ENCODE measurements at regions not wholly inside any gene's neighbourhood (a gene's known extent, or its start where the extent isn't known, plus 50 kb on each side); places are given as distances from the start of the nearest gene placed in this dataset.

DNA sequence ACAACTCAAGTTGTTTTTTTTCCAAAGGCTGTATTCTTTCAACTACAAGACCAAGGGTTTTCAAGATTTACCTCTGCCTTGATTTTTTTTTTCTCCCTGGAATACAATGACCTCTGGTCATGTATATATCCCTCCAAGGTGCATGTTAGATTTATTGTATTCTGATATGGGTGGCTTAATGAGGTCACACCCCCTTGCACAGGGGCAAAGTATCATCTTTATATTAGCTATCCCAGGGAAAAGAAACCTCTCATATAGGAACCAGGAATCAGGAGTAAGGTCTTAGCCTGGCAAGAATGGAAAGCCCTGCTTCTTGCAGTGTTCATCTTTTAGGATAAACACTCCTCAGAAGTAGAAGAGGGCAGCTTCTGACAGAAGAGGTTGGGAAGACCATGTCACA lies 516.9 kb upstream of the TENM4 start:
- Histone ChIP-seq H4K91ac (ENCODE audit: low read depth, low read length) (no peak overlapping the region), H4K8ac (ENCODE audit: low read depth, low read length) (no peak overlapping the region), H3K36me3 (ENCODE audit: control insufficient read depth in 1 of 2, insufficient read depth in 2 of 2, low read length in 2 of 2) (no peaks in the 10 kb centered on the region), H3K79me1 (ENCODE audit: low read length) (no peaks in the 10 kb centered on the region), H3K27me3 (ENCODE audit: insufficient read depth, low read length) (no peaks in the 10 kb centered on the region), H2BK5ac (ENCODE audit: low read depth, low read length, poor library complexity) (no peak overlapping the region), H3K23ac (ENCODE audit: low read length) (no peak overlapping the region), H3K27ac (ENCODE audit: low read depth, low read length) (no peak overlapping the region), H4K12ac (ENCODE audit: low read depth, low read length) (no peak overlapping the region), H2BK12ac (ENCODE audit: low read length) (no peak overlapping the region), H3K9me3 (ENCODE audit: insufficient read depth, low read depth, low read length) (peaks cover 2% of the 10 kb centered on the region), H3K9ac (ENCODE audit: low read length) (no peak overlapping the region), H2BK120ac (ENCODE audit: insufficient read depth, low read length, poor library complexity) (no peak overlapping the region), H3K79me2 (ENCODE audit: control insufficient read depth, insufficient read depth, low read length, poor library complexity) (no peaks in the 10 kb centered on the region), H3K4me3 (ENCODE audit: low read depth, low read length) (no peak overlapping the region), H3K4me2 (ENCODE audit: low read length) (no peak overlapping the region), H3K14ac (ENCODE audit: low read length) (no peak overlapping the region), H3K18ac (ENCODE audit: low read length) (no peak overlapping the region), H2AK5ac (ENCODE audit: low read length) (no peak overlapping the region), H3K4me1 (ENCODE audit: control insufficient read depth in 1 of 2, insufficient read depth in 2 of 2, low read length in 2 of 2) (no peaks in the 10 kb centered on the region), H2AFZ (ENCODE audit: insufficient read depth, low read length, poor library complexity) (no peak overlapping the region), H3K4ac (ENCODE audit: low read depth, low read length) (no peak overlapping the region)
- DNase-seq, result no peak

DNA sequence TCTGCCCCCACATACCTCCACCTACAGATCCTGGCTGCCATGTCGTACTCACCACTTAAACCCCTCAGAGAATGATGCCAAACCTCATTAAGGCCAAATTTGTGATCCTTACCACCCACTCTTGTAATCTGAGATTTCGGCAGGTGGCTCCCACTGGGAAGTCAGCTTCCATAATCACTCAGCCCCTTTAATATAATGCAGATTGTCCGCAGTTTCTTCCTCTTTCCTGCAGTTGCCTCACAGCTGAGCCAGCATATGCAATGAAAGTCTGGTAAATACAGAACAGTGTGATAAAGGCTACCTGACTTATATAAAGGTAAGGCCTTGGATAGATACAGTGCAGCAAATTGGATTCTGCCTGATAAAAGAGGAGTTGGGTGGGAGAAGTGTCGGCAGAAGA lies 515.2 kb upstream of the TENM4 start:
- no peak overlapping the region for H4K91ac ChIP-seq (ENCODE audit: low read depth, low read length)
- H3K4me1 ChIP-seq (ENCODE audit: control insufficient read depth in 1 of 2, insufficient read depth in 2 of 2, low read length in 2 of 2), result no peaks in the 10 kb centered on the region
- H3K79me1 ChIP-seq (ENCODE audit: low read length), result no peaks in the 10 kb centered on the region
- no peaks in the 10 kb centered on the region for H3K36me3 ChIP-seq (ENCODE audit: control insufficient read depth in 1 of 2, insufficient read depth in 2 of 2, low read length in 2 of 2)
- no peak overlapping the region for H3K9ac ChIP-seq (ENCODE audit: low read length)
- no peak overlapping the region for H3K4me3 ChIP-seq (ENCODE audit: low read depth, low read length)
- H3K27me3 ChIP-seq (ENCODE audit: insufficient read depth, low read length), result no peaks in the 10 kb centered on the region
- H2BK5ac ChIP-seq (ENCODE audit: low read depth, low read length, poor library complexity), result no peak overlapping the region
- no peak overlapping the region for H3K23ac ChIP-seq (ENCODE audit: low read length)
- H3K9me3 ChIP-seq (ENCODE audit: insufficient read depth, low read depth, low read length), result peaks cover 1% of the 10 kb centered on the region
- H2AK5ac ChIP-seq (ENCODE audit: low read length), result no peak overlapping the region
- H4K8ac ChIP-seq (ENCODE audit: low read depth, low read length), result no peak overlapping the region
- no peak overlapping the region for H2BK120ac ChIP-seq (ENCODE audit: insufficient read depth, low read length, poor library complexity)
- no peak overlapping the region for H2AFZ ChIP-seq (ENCODE audit: insufficient read depth, low read length, poor library complexity)
- no peak overlapping the region for H2BK12ac ChIP-seq (ENCODE audit: low read length)
- DNase-seq, result no peak
- no peak overlapping the region for H3K14ac ChIP-seq (ENCODE audit: low read length)
- no peak overlapping the region for H3K4ac ChIP-seq (ENCODE audit: low read depth, low read length)
- no peak overlapping the region for H4K12ac ChIP-seq (ENCODE audit: low read depth, low read length)
- no peaks in the 10 kb centered on the region for H3K79me2 ChIP-seq (ENCODE audit: control insufficient read depth, insufficient read depth, low read length, poor library complexity)
- WGBS (ENCODE audit: extremely low coverage, insufficient coverage, insufficient read length), result no CpG with 5 or more reads among the region's 4 CpGs
- no peak overlapping the region for H3K18ac ChIP-seq (ENCODE audit: low read length)
- H3K27ac ChIP-seq (ENCODE audit: low read depth, low read length), result no peak overlapping the region
- H3K4me2 ChIP-seq (ENCODE audit: low read length), result no peak overlapping the region

DNA sequence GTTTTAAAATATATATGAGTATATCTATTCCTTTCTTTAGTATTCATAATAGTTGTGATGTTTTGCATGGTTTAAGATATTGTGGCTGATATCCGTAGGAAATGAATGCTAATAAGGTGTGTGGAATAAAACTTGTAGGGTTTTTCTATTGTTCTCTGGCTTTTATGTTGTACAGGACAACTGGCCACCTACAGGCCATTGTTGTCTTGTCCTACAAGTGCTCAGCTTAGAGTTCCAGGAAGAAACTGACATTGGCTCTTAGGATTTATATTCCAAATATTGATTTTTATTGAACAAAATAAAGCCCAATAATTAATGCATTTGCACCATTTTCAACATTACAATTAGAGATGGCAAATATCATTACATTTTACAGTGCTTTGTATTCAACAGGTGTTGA lies 512.8 kb upstream of the TENM4 start:
- H2AK5ac ChIP-seq (ENCODE audit: low read length), result no peak overlapping the region
- no peak overlapping the region for H4K12ac ChIP-seq (ENCODE audit: low read depth, low read length)
- no peaks in the 10 kb centered on the region for H3K79me1 ChIP-seq (ENCODE audit: low read length)
- no peaks in the 10 kb centered on the region for H3K79me2 ChIP-seq (ENCODE audit: control insufficient read depth, insufficient read depth, low read length, poor library complexity)
- no peak overlapping the region for H3K14ac ChIP-seq (ENCODE audit: low read length)
- H4K91ac ChIP-seq (ENCODE audit: low read depth, low read length), result no peak overlapping the region
- no peak overlapping the region for H3K4me3 ChIP-seq (ENCODE audit: low read depth, low read length)
- H2BK12ac ChIP-seq (ENCODE audit: low read length), result no peak overlapping the region
- H3K4ac ChIP-seq (ENCODE audit: low read depth, low read length), result no peak overlapping the region
- DNase-seq, result no peak
- H3K36me3 ChIP-seq (ENCODE audit: control insufficient read depth in 1 of 2, insufficient read depth in 2 of 2, low read length in 2 of 2), result no peaks in the 10 kb centered on the region
- H3K18ac ChIP-seq (ENCODE audit: low read length), result no peak overlapping the region
- no peak overlapping the region for H2AFZ ChIP-seq (ENCODE audit: insufficient read depth, low read length, poor library complexity)
- no peak overlapping the region for H3K23ac ChIP-seq (ENCODE audit: low read length)
- no peak overlapping the region for H3K27ac ChIP-seq (ENCODE audit: low read depth, low read length)
- H3K4me1 ChIP-seq (ENCODE audit: control insufficient read depth in 1 of 2, insufficient read depth in 2 of 2, low read length in 2 of 2), result no peaks in the 10 kb centered on the region
- no peak overlapping the region for H3K4me2 ChIP-seq (ENCODE audit: low read length)
- no peak overlapping the region for H4K8ac ChIP-seq (ENCODE audit: low read depth, low read length)
- H3K9me3 ChIP-seq (ENCODE audit: insufficient read depth, low read depth, low read length), result no peaks in the 10 kb centered on the region
- no peak overlapping the region for H2BK5ac ChIP-seq (ENCODE audit: low read depth, low read length, poor library complexity)
- H3K27me3 ChIP-seq (ENCODE audit: insufficient read depth, low read length), result no peaks in the 10 kb centered on the region
- no peak overlapping the region for H3K9ac ChIP-seq (ENCODE audit: low read length)
- H2BK120ac ChIP-seq (ENCODE audit: insufficient read depth, low read length, poor library complexity), result no peak overlapping the region
- WGBS (ENCODE audit: extremely low coverage, insufficient coverage, insufficient read length), result no CpG with 5 or more reads among the region's 1 CpG

DNA sequence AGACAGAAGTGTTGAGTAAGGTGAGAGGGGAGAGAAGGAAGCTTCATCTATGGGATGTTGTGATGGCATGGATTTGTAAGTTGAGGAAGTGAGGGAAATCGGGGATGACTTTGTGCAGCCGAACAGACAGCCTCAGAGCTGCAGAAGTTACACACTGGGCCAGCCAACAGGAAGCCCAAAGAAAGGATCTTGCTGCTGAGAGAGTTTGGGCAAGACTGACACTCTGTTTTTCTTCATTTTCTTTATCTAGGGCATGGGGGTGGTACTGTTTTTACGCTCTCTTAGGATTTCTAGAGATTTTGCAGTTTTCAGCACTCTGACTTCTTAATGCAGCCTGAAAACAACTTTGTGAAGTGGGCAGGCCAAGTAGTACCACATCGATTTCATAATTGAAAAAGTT lies 509.9 kb upstream of the TENM4 start:
- H2AFZ ChIP-seq (ENCODE audit: insufficient read depth, low read length, poor library complexity), result no peak overlapping the region
- H3K79me1 ChIP-seq (ENCODE audit: low read length), result no peaks in the 10 kb centered on the region
- no peak overlapping the region for H4K8ac ChIP-seq (ENCODE audit: low read depth, low read length)
- H3K23ac ChIP-seq (ENCODE audit: low read length), result no peak overlapping the region
- no peak overlapping the region for H3K18ac ChIP-seq (ENCODE audit: low read length)
- no peaks in the 10 kb centered on the region for H3K4me1 ChIP-seq (ENCODE audit: control insufficient read depth in 1 of 2, insufficient read depth in 2 of 2, low read length in 2 of 2)
- no peak overlapping the region for H3K27ac ChIP-seq (ENCODE audit: low read depth, low read length)
- no peaks in the 10 kb centered on the region for H3K27me3 ChIP-seq (ENCODE audit: insufficient read depth, low read length)
- no peak overlapping the region for H3K4ac ChIP-seq (ENCODE audit: low read depth, low read length)
- no peaks in the 10 kb centered on the region for H3K9me3 ChIP-seq (ENCODE audit: insufficient read depth, low read depth, low read length)
- no peaks in the 10 kb centered on the region for H3K36me3 ChIP-seq (ENCODE audit: control insufficient read depth in 1 of 2, insufficient read depth in 2 of 2, low read length in 2 of 2)
- WGBS (ENCODE audit: extremely low coverage, insufficient coverage, insufficient read length), result no CpG with 5 or more reads among the region's 4 CpGs
- H3K4me2 ChIP-seq (ENCODE audit: low read length), result no peak overlapping the region
- H4K91ac ChIP-seq (ENCODE audit: low read depth, low read length), result no peak overlapping the region
- no peak overlapping the region for H4K12ac ChIP-seq (ENCODE audit: low read depth, low read length)
- no peak overlapping the region for H2BK12ac ChIP-seq (ENCODE audit: low read length)
- no peak overlapping the region for H3K9ac ChIP-seq (ENCODE audit: low read length)
- H2BK120ac ChIP-seq (ENCODE audit: insufficient read depth, low read length, poor library complexity), result no peak overlapping the region
- H2AK5ac ChIP-seq (ENCODE audit: low read length), result no peak overlapping the region
- no peaks in the 10 kb centered on the region for H3K79me2 ChIP-seq (ENCODE audit: control insufficient read depth, insufficient read depth, low read length, poor library complexity)
- H3K14ac ChIP-seq (ENCODE audit: low read length), result no peak overlapping the region
- no peak overlapping the region for H2BK5ac ChIP-seq (ENCODE audit: low read depth, low read length, poor library complexity)
- H3K4me3 ChIP-seq (ENCODE audit: low read depth, low read length), result no peak overlapping the region
- DNase-seq, result no peak

DNA sequence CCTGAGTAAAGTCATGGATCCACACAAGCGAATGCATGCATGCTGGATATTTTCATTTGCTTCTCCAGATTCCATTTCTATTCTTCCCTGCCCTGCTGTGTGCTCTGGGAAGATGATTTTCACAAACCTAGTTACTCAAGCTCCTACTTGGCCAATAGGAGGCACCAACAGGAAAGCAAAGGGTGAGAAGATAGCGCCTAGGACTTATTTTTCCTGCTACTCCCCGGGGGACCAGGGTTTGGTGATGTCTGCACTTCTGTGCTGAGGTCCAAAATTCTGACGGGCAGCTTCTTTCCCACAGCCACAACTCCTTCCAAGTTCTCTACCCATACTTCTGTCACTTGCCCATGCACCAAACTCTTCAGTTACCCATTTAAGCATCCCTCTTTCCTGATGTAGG lies 509.3 kb upstream of the TENM4 start:
- no peak overlapping the region for H4K8ac ChIP-seq (ENCODE audit: low read depth, low read length)
- no peak overlapping the region for H3K9ac ChIP-seq (ENCODE audit: low read length)
- no peak overlapping the region for H2AFZ ChIP-seq (ENCODE audit: insufficient read depth, low read length, poor library complexity)
- H3K23ac ChIP-seq (ENCODE audit: low read length), result no peak overlapping the region
- H3K4me2 ChIP-seq (ENCODE audit: low read length), result no peak overlapping the region
- H3K4me1 ChIP-seq (ENCODE audit: control insufficient read depth in 1 of 2, insufficient read depth in 2 of 2, low read length in 2 of 2), result no peaks in the 10 kb centered on the region
- no peak overlapping the region for H2BK12ac ChIP-seq (ENCODE audit: low read length)
- H2BK5ac ChIP-seq (ENCODE audit: low read depth, low read length, poor library complexity), result no peak overlapping the region
- no peak overlapping the region for H3K14ac ChIP-seq (ENCODE audit: low read length)
- no peak for DNase-seq
- H3K79me1 ChIP-seq (ENCODE audit: low read length), result no peaks in the 10 kb centered on the region
- no peaks in the 10 kb centered on the region for H3K79me2 ChIP-seq (ENCODE audit: control insufficient read depth, insufficient read depth, low read length, poor library complexity)
- H3K9me3 ChIP-seq (ENCODE audit: insufficient read depth, low read depth, low read length), result no peaks in the 10 kb centered on the region
- no peak overlapping the region for H3K27ac ChIP-seq (ENCODE audit: low read depth, low read length)
- no CpG with 5 or more reads among the region's 4 CpGs for WGBS (ENCODE audit: extremely low coverage, insufficient coverage, insufficient read length)
- no peak overlapping the region for H4K12ac ChIP-seq (ENCODE audit: low read depth, low read length)
- no peak overlapping the region for H2BK120ac ChIP-seq (ENCODE audit: insufficient read depth, low read length, poor library complexity)
- H4K91ac ChIP-seq (ENCODE audit: low read depth, low read length), result no peak overlapping the region
- no peak overlapping the region for H3K18ac ChIP-seq (ENCODE audit: low read length)
- no peaks in the 10 kb centered on the region for H3K27me3 ChIP-seq (ENCODE audit: insufficient read depth, low read length)
- H3K4me3 ChIP-seq (ENCODE audit: low read depth, low read length), result no peak overlapping the region
- H2AK5ac ChIP-seq (ENCODE audit: low read length), result no peak overlapping the region
- H3K4ac ChIP-seq (ENCODE audit: low read depth, low read length), result no peak overlapping the region
- H3K36me3 ChIP-seq (ENCODE audit: control insufficient read depth in 1 of 2, insufficient read depth in 2 of 2, low read length in 2 of 2), result no peaks in the 10 kb centered on the region

Measured in trophoblast cell (in vitro differentiated cells and primary cell).